ENCODE measurements at regions not wholly inside any gene's neighbourhood (a gene's known extent, or its start where the extent isn't known, plus 50 kb on each side); places are given as distances from the start of the nearest gene placed in this dataset.

- no peak for ATAC-seq
- no peak for DNase-seq (ENCODE audit: low spot score)
- intact Hi-C loops (cut with DNase I) = no loop called here
Observed at GRCh38 chr6:150531957-150532356, 67.7 kb upstream of the PLEKHG1 start.

GRCh38 chr6:150534553-150534952 is 65.1 kb upstream of the PLEKHG1 start:
- ATAC-seq = no peak
- DNase-seq (ENCODE audit: low spot score) = no peak
- intact Hi-C loops (cut with DNase I) = no loop called here

- no peak for DNase-seq (ENCODE audit: low spot score)
- ATAC-seq = no peak
- intact Hi-C loops (cut with DNase I) = no loop called here
Observed at GRCh38 chr6:150535151-150535804, 64.4 kb upstream of the PLEKHG1 start.

- ATAC-seq (no peak), DNase-seq (ENCODE audit: low spot score) (no peak)
- intact Hi-C loops (cut with DNase I) = no loop called here
Observed at GRCh38 chr6:150535818-150536220, 63.9 kb upstream of the PLEKHG1 start.

- no peak for DNase-seq (ENCODE audit: low spot score)
- intact Hi-C loops (cut with DNase I) = no loop called here
- peak; percentile 74 for ATAC-seq
Observed at GRCh38 chr6:150536835-150537234, 62.9 kb upstream of the PLEKHG1 start.

GRCh38 chr6:150537491-150537890 is 62.2 kb upstream of the PLEKHG1 start:
- DNase-seq (ENCODE audit: low spot score) (no peak), ATAC-seq (peak; percentile 45)
- intact Hi-C loops (cut with DNase I) = no loop called here

- no peak for DNase-seq (ENCODE audit: low spot score)
- intact Hi-C loops (cut with DNase I) = no loop called here
Observed at GRCh38 chr6:150537893-150538292, 61.8 kb upstream of the PLEKHG1 start.

GRCh38 chr6:150539111-150539510 is 60.6 kb upstream of the PLEKHG1 start:
- no peak for ATAC-seq

More at GRCh38 chr6:150537893-150538292, 61.8 kb upstream of the PLEKHG1 start:
- ATAC-seq = peak; percentile 91

GRCh38 chr6:150539568-150539967 is 60.1 kb upstream of the PLEKHG1 start:
- DNase-seq (ENCODE audit: low spot score) = no peak
- no peak for ATAC-seq
- intact Hi-C loops (cut with DNase I) = no loop called here

More at GRCh38 chr6:150539111-150539510, 60.6 kb upstream of the PLEKHG1 start:
- DNase-seq (ENCODE audit: low spot score) = no peak
- intact Hi-C loops (cut with DNase I) = no loop called here

- DNase-seq (ENCODE audit: low spot score) (no peak), ATAC-seq (no peak)
- intact Hi-C loops (cut with DNase I) = no loop called here
Observed at GRCh38 chr6:150541576-150541975, 58.1 kb upstream of the PLEKHG1 start.

- intact Hi-C loops (cut with DNase I) = no loop called here
- ATAC-seq (no peak), DNase-seq (ENCODE audit: low spot score) (no peak)
Observed at GRCh38 chr6:150543178-150543577, 56.5 kb upstream of the PLEKHG1 start.

GRCh38 chr6:150544793-150545192 is 54.9 kb upstream of the PLEKHG1 start:
- DNase-seq (ENCODE audit: low spot score) = no peak
- intact Hi-C loops (cut with DNase I) = no loop called here
- ATAC-seq = no peak

- ATAC-seq (no peak), DNase-seq (ENCODE audit: low spot score) (no peak)
- intact Hi-C loops (cut with DNase I) = no loop called here
Observed at GRCh38 chr6:150546457-150546856, 53.2 kb upstream of the PLEKHG1 start.

GRCh38 chr6:150547502-150548222 is 52.0 kb upstream of the PLEKHG1 start:
- DNase-seq (ENCODE audit: low spot score) (peak; percentile 70), ATAC-seq (peak; percentile 88)
- intact Hi-C loops (cut with DNase I) = no loop called here

- ATAC-seq = no peak
- intact Hi-C loops (cut with DNase I) = no loop called here
- no peak for DNase-seq (ENCODE audit: low spot score)
Observed at GRCh38 chr6:150548330-150548729, 51.4 kb upstream of the PLEKHG1 start.

- no peak for ATAC-seq
- intact Hi-C loops (cut with DNase I) = no loop called here
Observed at GRCh38 chr6:150549007-150549406, 50.7 kb upstream of the PLEKHG1 start.

GRCh38 chr6:150549674-150550101 is 50.0 kb upstream of the PLEKHG1 start:
- ATAC-seq (no peak), DNase-seq (ENCODE audit: low spot score) (no peak)
- intact Hi-C loops (cut with DNase I) = no loop called here

More at GRCh38 chr6:150549007-150549406, 50.7 kb upstream of the PLEKHG1 start:
- DNase-seq (ENCODE audit: low spot score) = no peak
